Keratinocyte (primary cell): ENCODE measurements at regions not wholly inside any gene's neighbourhood (a gene's known extent, or its start where the extent isn't known, plus 50 kb on each side); places are given as distances from the start of the nearest gene placed in this dataset.

Experiments
- CTCF ChIP-seq, 3 experiments: IDR thresholded peaks in 1 of 3; conservative IDR thresholded peaks in 1 of 3; optimal IDR thresholded peaks in 1 of 3; 2 replicates in 2 of 3; 3 replicates in 1 of 3; pipeline versions ENCODE3 to v1.5.1; 2011; ENCODE audit warnings: low read length in 3 of 3, mild to moderate bottlenecking in 3 of 3, moderate library complexity in 2 of 3, control low read depth in 1 of 3, inconsistent platforms in 1 of 3; ENCODE audit not compliant: insufficient read depth in 2 of 3; ENCODE audit errors: extremely low read depth in 1 of 3
- EZH2 ChIP-seq: IDR thresholded peaks from one replicate; pipeline ENCODE4 v1.6.1; 2012; ENCODE audit warnings: inconsistent platforms, mild to moderate bottlenecking, low read length, moderate library complexity

- TF ChIP-seq CTCF (optimal IDR thresholded peaks at IDR 0.05 in 1 of 3, IDR thresholded peaks at IDR 0.05 in 1 of 3, conservative IDR thresholded peaks at IDR 0.05 in 1 of 3; ENCODE audit: extremely low read depth in 1 of 3, insufficient read depth in 2 of 3, low read length in 3 of 3) = no peak
- TF ChIP-seq EZH2 = no peak
These were observed 435.0 kb upstream of the CBLB start for GRCh38 chr3:106303766-106304165.
